T follicular helper cell (primary cell): ENCODE measurements at regions not wholly inside any gene's neighbourhood (a gene's known extent, or its start where the extent isn't known, plus 50 kb on each side); places are given as distances from the start of the nearest gene placed in this dataset.

Experiments used
- DNase-seq: peaks from one replicate; pipeline ENCODE4 v3.0.0-alpha.2; 2020; ENCODE audit warnings: low read depth

- no peak for DNase-seq
Measured at GRCh38 chr21:38556390-38556789, 58.1 kb upstream of the ERG start.

GRCh38 chr21:38561205-38561604, 62.9 kb upstream of the ERG start:
- no peak for DNase-seq

- DNase-seq: no peak
Measured at GRCh38 chr21:38561613-38562581, 63.6 kb upstream of the ERG start.

- no peak for DNase-seq
Measured at GRCh38 chr21:38567335-38567969, 69.2 kb upstream of the ERG start.

- DNase-seq: no peak
Measured at GRCh38 chr21:38567970-38568360, 69.7 kb upstream of the ERG start.

- DNase-seq: no peak
Measured at GRCh38 chr21:38569733-38570132, 71.5 kb upstream of the ERG start.

GRCh38 chr21:38570596-38570995, 72.3 kb upstream of the ERG start:
- DNase-seq: no peak

- DNase-seq: no peak
Measured at GRCh38 chr21:38574895-38575575, 76.8 kb upstream of the ERG start.

- no peak for DNase-seq
Measured at GRCh38 chr21:38577887-38578286, 79.6 kb upstream of the ERG start.

GRCh38 chr21:38590449-38591217, 92.4 kb upstream of the ERG start:
- DNase-seq: no peak

- no peak for DNase-seq
Measured at GRCh38 chr21:38591218-38591537, 92.9 kb upstream of the ERG start.

GRCh38 chr21:38596264-38597042, 98.2 kb upstream of the ERG start:
- DNase-seq: no peak

GRCh38 chr21:38597421-38597820, 99.1 kb upstream of the ERG start:
- no peak for DNase-seq

GRCh38 chr21:38598413-38598812, 100.1 kb upstream of the ERG start:
- no peak for DNase-seq

GRCh38 chr21:38599381-38599975, 101.2 kb upstream of the ERG start:
- DNase-seq: no peak

GRCh38 chr21:38600106-38600505, 101.8 kb upstream of the ERG start:
- DNase-seq: no peak

- DNase-seq: no peak
Measured at GRCh38 chr21:38605236-38605635, 107.0 kb upstream of the ERG start.

- DNase-seq: no peak
Measured at GRCh38 chr21:38609580-38609979, 111.3 kb upstream of the ERG start.

- no peak for DNase-seq
Measured at GRCh38 chr21:38610623-38611251, 112.5 kb upstream of the ERG start.

- no peak for DNase-seq
Measured at GRCh38 chr21:38611277-38611676, 113.0 kb upstream of the ERG start.
